Transverse colon (tissue), 4 donors: ENCODE measurements at regions not wholly inside any gene's neighbourhood (a gene's known extent, or its start where the extent isn't known, plus 50 kb on each side); places are given as distances from the start of the nearest gene placed in this dataset.

Source experiments
- DNase-seq: peaks from one replicate; pipeline ENCODE4 v3.0.0-alpha.2; 2019
- H3K27ac ChIP-seq, 4 donors: fragments of 200-600 bp; sonication (generic); 2 replicates each; pipeline ENCODE4 v1.5.1; 2016 to 2018; ENCODE audit warnings: inconsistent platforms in 4 of 4
- H3K27me3 ChIP-seq: fragments of 200-600 bp; sonication (generic); 2 replicates; pipeline ENCODE4 v1.5.1; 2017; ENCODE audit warnings: inconsistent platforms
- H3K36me3 ChIP-seq, 4 donors: fragments of 200-600 bp; sonication (generic); 2 replicates each; pipeline ENCODE4 v1.5.1; 2017 to 2019; ENCODE audit warnings: inconsistent platforms in 4 of 4
- H3K4me1 ChIP-seq, 4 donors: fragments of 200-600 bp; sonication (generic); 2 replicates each; pipeline ENCODE4 v1.5.1; 2017 to 2020; ENCODE audit warnings: inconsistent platforms in 4 of 4
- H3K4me3 ChIP-seq, 4 donors: fragments of 200-600 bp; sonication (generic); 1 replicate in 1 of 4; 2 replicates in 3 of 4; pipeline versions ENCODE4 v1.5.1 to v1.6.1; 2017 to 2019; ENCODE audit warnings: inconsistent platforms in 4 of 4
- H3K9me3 ChIP-seq, 2 donors: fragments of 200-600 bp; sonication (generic); 2 replicates each; pipeline ENCODE4 v1.5.1; 2017 to 2019; ENCODE audit warnings: inconsistent platforms in 2 of 2
- EP300 ChIP-seq: sonication (generic); formaldehyde crosslinking; IDR thresholded peaks from one replicate; pipeline ENCODE4 v1.6.1; 2017; ENCODE audit warnings: antibody characterized with exemption, low read depth
- POLR2A ChIP-seq: fragments of 450-650 bp; IDR thresholded peaks from one replicate; pipeline ENCODE4 v1.6.1; 2016; ENCODE audit warnings: antibody characterized with exemption, mild to moderate bottlenecking, moderate library complexity
- POLR2AphosphoS5 ChIP-seq, 3 donors: sonication (generic); formaldehyde crosslinking; IDR thresholded peaks; one replicate each; pipeline ENCODE4 v1.6.1; 2016; ENCODE audit warnings: antibody characterized with exemption in 3 of 3
- WGBS, 2 donors: methylation state at CpG; one replicate each; pipeline ENCODE4 v1.1.5; 2018; ENCODE audit warnings: low coverage in 1 of 2; 5-methylcytosine and 5-hydroxymethylcytosine counted together
- in situ Hi-C, 4 donors: fragments of 200-750 bp; cut with MboI; loops; one replicate each; pipeline versions ENCODE4 v1.15.0 to v1.15.1; 2017; ENCODE audit warnings: low sequenced_read_pairs in 3 of 4, low pct_ligation_motif_present in 1 of 4, low pct_unique_long_range_greater_than_20kb in 1 of 4
- intact Hi-C: fragments of 100-400 bp; cut with DNase I; formaldehyde crosslinking; loops from one replicate; pipeline ENCODE4 v1.15.1; 2023; ENCODE audit warnings: low total_unique reads
- TF ChIP-seq, protein P1 (sequence below), 5 experiments: fragments of 200-600 bp in 3 of 5; fragments of 450-650 bp in 2 of 5; sonication (generic) in 3 of 5; IDR thresholded peaks; 1 replicate in 2 of 5; 2 replicates in 3 of 5; pipeline ENCODE4 v1.5.1; 2016 to 2017; ENCODE audit warnings: antibody characterized with exemption in 5 of 5, inconsistent platforms in 3 of 5, mild to moderate bottlenecking in 2 of 5, moderate library complexity in 1 of 5

DNA sequence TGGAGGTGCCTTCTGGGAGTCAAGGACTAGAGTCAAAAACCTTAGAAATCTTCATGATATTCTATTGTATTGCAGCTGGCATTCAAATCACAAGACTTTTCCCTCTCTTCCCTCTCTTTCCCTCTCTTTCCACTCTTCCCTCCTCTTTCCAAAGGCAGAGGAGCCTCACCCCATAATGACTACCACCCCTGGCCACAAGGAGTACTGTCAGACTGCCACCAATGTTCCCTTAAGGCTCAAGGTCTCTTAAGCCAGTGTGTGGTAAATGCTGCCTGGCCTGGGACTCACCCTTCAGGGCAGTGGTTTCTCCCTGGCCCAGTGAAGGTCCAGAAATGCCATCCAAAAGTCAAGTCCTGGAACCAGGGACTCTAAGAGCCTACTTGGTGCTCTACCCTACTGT is 605.9 kb upstream of the PKDCC start:
- Histone ChIP-seq H3K4me3 (no peak overlapping the region), H3K9me3 (peaks cover 0 to 6% of the 10 kb centered on the region in 2 donors), H3K36me3 (no peaks in the 10 kb centered on the region), H3K27me3 (no peaks in the 10 kb centered on the region), H3K4me1 (no peaks in the 10 kb centered on the region), H3K27ac (no peak overlapping the region)
- TF ChIP-seq POLR2A (no peak), EP300 (no peak), POLR2AphosphoS5 (IDR thresholded peaks at IDR 0.05) (no peak)
- TF ChIP-seq, protein P1, sequence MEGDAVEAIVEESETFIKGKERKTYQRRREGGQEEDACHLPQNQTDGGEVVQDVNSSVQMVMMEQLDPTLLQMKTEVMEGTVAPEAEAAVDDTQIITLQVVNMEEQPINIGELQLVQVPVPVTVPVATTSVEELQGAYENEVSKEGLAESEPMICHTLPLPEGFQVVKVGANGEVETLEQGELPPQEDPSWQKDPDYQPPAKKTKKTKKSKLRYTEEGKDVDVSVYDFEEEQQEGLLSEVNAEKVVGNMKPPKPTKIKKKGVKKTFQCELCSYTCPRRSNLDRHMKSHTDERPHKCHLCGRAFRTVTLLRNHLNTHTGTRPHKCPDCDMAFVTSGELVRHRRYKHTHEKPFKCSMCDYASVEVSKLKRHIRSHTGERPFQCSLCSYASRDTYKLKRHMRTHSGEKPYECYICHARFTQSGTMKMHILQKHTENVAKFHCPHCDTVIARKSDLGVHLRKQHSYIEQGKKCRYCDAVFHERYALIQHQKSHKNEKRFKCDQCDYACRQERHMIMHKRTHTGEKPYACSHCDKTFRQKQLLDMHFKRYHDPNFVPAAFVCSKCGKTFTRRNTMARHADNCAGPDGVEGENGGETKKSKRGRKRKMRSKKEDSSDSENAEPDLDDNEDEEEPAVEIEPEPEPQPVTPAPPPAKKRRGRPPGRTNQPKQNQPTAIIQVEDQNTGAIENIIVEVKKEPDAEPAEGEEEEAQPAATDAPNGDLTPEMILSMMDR (IDR thresholded peaks at IDR 0.05) = no peak
- in situ Hi-C loops = no loop called here
- intact Hi-C loops = no loop called here
- no peak for DNase-seq

DNA sequence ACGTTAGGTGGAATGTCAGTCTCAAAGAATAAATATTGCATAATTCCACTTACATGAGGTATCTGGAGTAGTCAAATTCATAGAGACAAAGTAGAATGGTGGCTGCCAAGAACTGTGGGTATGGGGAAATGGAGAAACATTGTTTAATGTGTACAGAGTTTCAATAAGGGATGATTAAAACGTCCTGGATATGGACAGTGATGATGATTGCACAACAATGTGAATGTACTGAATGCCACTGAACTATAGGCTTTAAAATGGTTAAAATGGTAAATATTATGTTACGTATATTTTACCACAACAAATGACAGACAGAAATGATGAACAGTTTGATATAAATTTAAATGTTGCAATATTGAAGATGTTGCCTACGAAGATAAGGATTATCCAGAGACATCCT is 602.0 kb upstream of the PKDCC start:
- 68 to 78% methylated on average over 4 of the region's 4 CpGs for WGBS, 2 donors
- TF ChIP-seq, protein P1 (IDR thresholded peaks at IDR 0.05) = no peak
- TF ChIP-seq POLR2AphosphoS5 (IDR thresholded peaks at IDR 0.05) (no peak), POLR2A (no peak), EP300 (no peak)
- in situ Hi-C loops = no loop called here

DNA sequence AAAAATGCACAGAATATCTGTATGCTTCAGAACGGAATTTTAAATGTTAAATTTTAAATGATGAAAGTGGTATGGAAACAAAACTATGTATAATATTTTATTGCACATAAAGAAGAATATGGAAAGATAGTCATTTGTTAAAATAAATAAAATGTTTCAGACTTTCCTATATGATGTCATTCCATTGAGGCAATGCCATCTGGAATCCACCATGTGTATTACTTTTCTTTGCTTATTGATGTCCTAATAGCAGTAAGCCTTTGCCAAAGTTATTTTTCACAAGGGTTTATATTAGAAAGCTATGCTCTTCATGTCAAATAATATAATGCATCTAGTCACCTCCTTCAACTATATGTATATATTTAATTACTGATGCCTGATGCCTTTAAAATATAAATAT is 601.6 kb upstream of the PKDCC start:
- 58 to 60% methylated on average over 1 of the region's 1 CpG for WGBS, 2 donors
- TF ChIP-seq, protein P1 (IDR thresholded peaks at IDR 0.05) = no peak
- no peak for TF ChIP-seq POLR2A
- TF ChIP-seq POLR2AphosphoS5 (IDR thresholded peaks at IDR 0.05) = no peak
- TF ChIP-seq EP300 = no peak
- Histone ChIP-seq H3K27me3 (no peaks in the 10 kb centered on the region), H3K4me3 (no peak overlapping the region), H3K27ac (no peak overlapping the region), H3K4me1 (no peaks in the 10 kb centered on the region), H3K9me3 (no peaks in the 10 kb centered on the region), H3K36me3 (no peaks in the 10 kb centered on the region)
- intact Hi-C loops (no loop called here), in situ Hi-C loops (no loop called here)
- DNase-seq = no peak

More for the DNA sequence above, 602.0 kb upstream of the PKDCC start:
- Histone ChIP-seq H3K36me3 (no peaks in the 10 kb centered on the region), H3K27ac (no peak overlapping the region), H3K4me1 (no peaks in the 10 kb centered on the region), H3K4me3 (no peak overlapping the region), H3K9me3 (no peaks in the 10 kb centered on the region), H3K27me3 (no peaks in the 10 kb centered on the region)
- no peak for DNase-seq
- intact Hi-C loops = no loop called here

DNA sequence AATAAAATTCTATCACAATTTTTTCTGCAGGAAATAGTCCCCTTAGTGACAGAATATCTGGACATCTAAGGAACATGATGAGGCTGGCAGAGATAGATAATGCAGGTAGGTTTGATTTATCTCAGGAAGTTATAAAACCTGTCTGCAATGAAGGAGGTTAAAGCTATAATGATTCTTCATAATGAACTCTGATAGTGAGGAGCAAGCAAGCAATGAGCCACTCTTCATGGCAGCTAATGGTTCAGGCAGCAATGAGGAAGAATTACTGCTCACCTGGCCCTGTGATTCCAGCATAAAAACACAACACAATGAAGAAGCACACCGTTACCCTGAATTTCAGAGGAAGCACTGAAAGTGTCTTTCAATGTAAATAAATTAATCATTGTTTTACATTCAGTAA is 599.6 kb upstream of the PKDCC start:
- intact Hi-C loops = no loop called here
- Histone ChIP-seq H3K4me3 (no peak overlapping the region), H3K4me1 (no peaks in the 10 kb centered on the region), H3K36me3 (no peaks in the 10 kb centered on the region), H3K9me3 (no peaks in the 10 kb centered on the region), H3K27me3 (no peaks in the 10 kb centered on the region), H3K27ac (no peak overlapping the region)
- WGBS, 2 donors = 46 to 57% methylated on average over 1 of the region's 1 CpG
- TF ChIP-seq POLR2A = no peak
- TF ChIP-seq, protein P1 (IDR thresholded peaks at IDR 0.05) = no peak
- no peak for TF ChIP-seq EP300
- TF ChIP-seq POLR2AphosphoS5 (IDR thresholded peaks at IDR 0.05) = no peak
- in situ Hi-C loops = no loop called here
- no peak for DNase-seq
